Smooth muscle cell of the brain vasculature (primary cell): ENCODE measurements at regions not wholly inside any gene's neighbourhood (a gene's known extent, or its start where the extent isn't known, plus 50 kb on each side); places are given as distances from the start of the nearest gene placed in this dataset.
"Not testable (repeated sequence)": the region's sequence is repeated elsewhere in the genome, so short reads cannot be mapped to it uniquely, and the experiment has no call there.

Experiments used
- DNase-seq: peaks from one replicate; pipeline ENCODE4 v3.0.0-alpha.2; 2012; ENCODE audit warnings: low read depth, low spot score

- DNase-seq = no peak
These were observed 139.3 kb downstream of the ARRDC3 start for GRCh38 chr5:91243852-91244251.

- no peak for DNase-seq
These were observed 139.8 kb downstream of the ARRDC3 start for GRCh38 chr5:91243286-91243685.

GRCh38 chr5:91241460-91241859 lies 141.7 kb downstream of the ARRDC3 start:
- not testable (repeated sequence) for DNase-seq

GRCh38 chr5:91240175-91240574 lies 142.9 kb downstream of the ARRDC3 start:
- no peak for DNase-seq

GRCh38 chr5:91235271-91235694 lies 147.8 kb downstream of the ARRDC3 start:
- no peak for DNase-seq

DNA sequence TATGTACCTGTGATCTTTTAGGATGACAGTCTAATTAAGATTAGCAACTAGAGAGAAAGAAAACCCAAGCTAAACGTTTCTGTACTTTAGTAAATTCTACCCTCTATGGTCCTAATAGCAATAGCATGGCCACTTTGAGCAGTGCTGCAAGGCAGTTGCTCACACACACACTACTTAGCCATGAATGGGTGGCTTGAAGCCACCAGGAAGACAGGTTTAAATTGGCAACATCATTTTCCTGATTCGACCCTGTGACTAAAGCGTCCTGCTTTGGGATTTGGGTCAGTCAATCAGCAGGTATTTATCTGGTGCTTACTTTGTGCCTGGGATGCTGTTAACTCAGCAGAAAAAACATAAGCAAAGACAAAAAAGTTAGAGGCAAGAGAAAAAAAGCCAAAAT lies 150.6 kb downstream of the ARRDC3 start:
- DNase-seq = no peak

GRCh38 chr5:91229031-91229727 lies 153.9 kb downstream of the ARRDC3 start:
- DNase-seq = no peak

GRCh38 chr5:91228188-91228587 lies 154.9 kb downstream of the ARRDC3 start:
- DNase-seq = no peak

GRCh38 chr5:91225848-91226686 lies 157.1 kb downstream of the ARRDC3 start:
- no peak for DNase-seq

DNA sequence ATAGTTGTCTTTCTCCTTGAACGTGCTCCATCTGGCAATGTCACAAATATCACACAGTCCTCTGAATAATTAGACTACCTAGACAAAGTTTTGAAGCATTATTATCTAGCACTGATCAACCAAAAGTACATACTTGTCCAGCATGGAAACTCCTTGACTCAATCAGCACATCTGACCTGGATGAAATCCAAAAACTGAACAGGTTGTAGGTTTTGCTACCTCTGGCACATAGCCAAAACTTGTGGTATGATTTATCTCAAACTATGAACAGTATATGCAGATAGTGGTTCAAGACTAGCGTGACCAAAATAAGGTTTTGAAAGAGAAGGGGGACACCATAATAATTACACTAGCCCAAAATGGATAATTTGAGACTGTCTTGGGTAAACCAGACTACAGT lies 158.1 kb downstream of the ARRDC3 start:
- DNase-seq = no peak

DNA sequence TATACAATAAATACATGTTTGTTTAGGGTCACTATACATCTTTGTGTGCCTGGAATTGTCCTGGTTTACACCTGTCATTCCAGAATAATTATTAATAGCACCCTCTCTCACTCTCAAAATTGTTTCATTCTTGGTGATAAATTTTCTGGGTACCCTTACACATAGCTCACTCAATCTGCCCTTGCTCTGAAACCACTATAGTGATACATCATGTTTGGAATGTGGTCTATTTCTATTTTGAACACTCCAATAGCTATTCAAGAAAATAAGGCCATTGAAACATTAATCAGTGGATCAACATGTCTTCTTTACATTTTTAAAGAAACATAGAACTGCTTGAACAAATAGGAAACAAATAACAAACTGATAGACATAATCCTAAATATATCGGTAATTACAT lies 158.7 kb downstream of the ARRDC3 start:
- no peak for DNase-seq

DNA sequence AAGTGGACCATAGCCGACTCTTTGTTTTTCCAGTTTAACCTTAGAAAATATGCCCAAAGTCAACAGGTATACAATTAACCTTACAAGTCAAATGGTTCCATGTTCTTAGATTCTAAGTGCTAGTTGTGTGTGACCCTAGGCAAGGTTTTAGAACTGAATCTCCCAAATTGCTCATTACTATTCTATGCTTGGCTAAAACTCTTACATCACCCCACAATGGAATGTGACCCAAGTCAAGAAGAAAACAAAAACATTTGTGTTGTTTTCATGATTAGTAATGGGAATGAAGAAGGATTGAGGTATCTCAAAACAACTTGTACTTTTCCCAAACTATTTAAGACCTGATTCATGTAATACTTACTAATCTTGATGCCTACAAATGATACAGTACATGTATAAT lies 159.2 kb downstream of the ARRDC3 start:
- DNase-seq = no peak

DNA sequence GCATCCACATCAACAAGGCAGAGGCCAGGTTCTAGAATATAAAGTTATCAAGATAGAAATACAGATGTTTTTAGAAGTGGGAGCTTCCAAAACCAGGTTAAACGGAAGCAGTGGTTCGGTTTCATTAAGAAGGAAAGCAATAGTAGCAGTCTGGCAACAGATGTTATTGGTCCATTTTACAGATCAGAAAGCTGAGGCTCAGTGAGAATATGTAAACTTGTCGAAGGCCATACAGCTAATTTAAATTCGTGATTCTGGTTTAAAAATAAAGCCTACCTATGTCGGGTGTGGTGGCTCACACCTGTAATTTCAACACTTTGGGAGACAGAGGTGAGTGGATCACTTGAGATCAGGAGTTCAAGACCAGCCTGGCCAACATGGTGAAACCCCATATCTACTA lies 160.6 kb downstream of the ARRDC3 start:
- no peak for DNase-seq

GRCh38 chr5:91221917-91222316 lies 161.2 kb downstream of the ARRDC3 start:
- no peak for DNase-seq

DNA sequence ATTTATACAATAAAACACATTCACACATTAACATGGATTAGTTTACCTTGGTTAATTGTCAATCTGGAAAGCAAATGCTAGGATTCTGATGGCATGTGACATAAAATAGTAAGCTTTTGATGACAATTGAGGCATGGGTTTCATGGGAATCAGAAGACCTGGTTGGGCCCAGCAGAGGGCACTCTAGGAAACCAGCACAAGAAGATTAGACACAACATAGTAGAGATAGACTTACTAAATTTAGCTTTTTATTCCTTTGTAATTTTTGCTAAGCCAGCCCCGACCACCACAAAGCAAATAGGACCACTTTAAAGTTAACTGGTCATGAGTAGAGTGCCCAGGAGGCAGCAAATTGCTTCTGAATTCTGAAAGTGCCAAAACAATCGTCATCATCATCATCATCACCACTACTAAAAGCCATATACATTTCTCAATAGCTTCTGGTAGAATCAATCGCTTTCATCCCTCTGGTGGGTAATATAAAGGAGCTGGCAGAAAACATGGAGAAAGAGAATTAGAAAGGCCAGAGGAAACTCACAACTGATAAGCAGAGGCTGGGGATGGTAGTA lies 163.2 kb downstream of the ARRDC3 start:
- no peak for DNase-seq

DNA sequence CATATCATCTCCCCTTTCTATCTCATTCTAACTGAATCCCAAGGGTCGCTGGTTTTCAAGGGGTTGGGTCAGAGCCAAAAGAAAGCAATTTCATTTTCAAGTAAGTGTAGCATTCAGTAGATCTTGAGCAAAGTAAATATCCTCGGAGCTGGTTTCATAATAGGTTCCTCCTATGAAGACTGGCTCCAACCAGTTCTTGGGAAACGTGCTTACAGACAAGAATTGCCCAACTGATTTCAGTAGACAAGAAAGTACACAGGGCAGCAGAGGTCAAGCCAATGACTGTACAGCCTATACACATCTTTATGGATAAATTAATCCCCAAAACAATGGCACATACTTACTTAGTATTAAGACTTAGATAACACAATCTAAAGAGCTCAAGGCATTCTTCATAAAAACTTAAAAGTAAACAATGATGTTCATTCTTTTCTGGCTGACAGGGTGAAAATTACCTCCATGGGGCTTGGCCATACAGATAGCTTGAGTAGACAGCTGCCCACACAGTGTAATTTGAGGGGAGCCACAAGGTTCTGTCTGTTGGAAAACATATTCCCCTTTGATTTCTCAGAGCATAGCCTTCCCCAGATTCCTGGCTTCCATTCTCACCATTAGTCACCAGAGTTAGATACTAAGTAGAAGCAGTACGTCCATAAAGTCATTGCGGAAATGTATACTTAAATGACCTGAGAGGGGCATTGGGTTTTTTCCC lies 163.9 kb downstream of the ARRDC3 start:
- DNase-seq = no peak

DNA sequence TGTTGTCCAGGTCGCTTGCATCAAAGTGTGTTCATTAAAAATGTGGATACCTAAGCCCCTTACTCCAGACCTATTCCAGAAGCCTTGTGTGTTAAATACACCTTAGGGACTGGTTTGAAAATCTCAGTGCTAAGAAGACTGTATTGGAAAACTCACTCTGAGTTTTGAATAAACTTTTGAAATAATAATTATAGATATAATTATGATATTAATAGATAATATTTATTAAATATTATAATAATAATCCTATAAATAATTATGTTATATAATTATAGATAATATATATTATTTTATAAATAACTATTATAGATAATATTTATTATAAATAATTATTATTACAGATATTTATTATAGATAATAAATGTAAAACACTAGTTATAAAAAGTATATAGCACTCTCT lies 165.3 kb downstream of the ARRDC3 start:
- no peak for DNase-seq

DNA sequence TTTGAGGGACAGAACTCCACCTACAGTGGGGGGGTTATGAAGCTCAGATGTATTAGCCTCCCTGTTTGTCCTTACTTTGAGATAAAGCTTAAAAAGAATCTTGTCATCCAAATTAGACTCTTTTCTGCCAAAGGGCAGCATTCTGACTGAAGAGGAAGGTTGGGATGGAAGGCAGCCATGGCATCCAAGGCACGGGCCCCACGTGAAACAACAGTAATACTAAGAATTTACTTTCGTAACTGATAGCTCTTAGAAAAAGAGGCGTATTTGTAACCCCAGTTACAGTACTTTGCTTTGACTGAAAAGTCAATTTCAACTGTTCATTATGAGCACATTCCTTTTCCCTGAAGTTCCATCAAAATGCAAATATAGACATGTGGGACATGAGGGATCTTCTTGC lies 168.5 kb downstream of the ARRDC3 start:
- no peak for DNase-seq
